ENCODE measurements at regions not wholly inside any gene's neighbourhood (a gene's known extent, or its start where the extent isn't known, plus 50 kb on each side); places are given as distances from the start of the nearest gene placed in this dataset.

- Histone ChIP-seq H3K4me1 (ENCODE audit: insufficient read depth, low read length) (no peaks in the 10 kb centered on the region), H3K79me2 (ENCODE audit: insufficient read depth, low read length) (no peaks in the 10 kb centered on the region), H3K9me3 (ENCODE audit: insufficient read depth, low read length, severe bottlenecking) (peaks cover 4% of the 10 kb centered on the region), H3K27me3 (ENCODE audit: insufficient read depth, low read length, poor library complexity) (peaks cover 5% of the 10 kb centered on the region), H2AFZ (ENCODE audit: low read depth, low read length) (no peak overlapping the region), H3K36me3 (ENCODE audit: insufficient read depth, low read length) (no peaks in the 10 kb centered on the region), H3K9ac (ENCODE audit: low read depth, low read length) (no peak overlapping the region), H4K20me1 (ENCODE audit: insufficient read depth, low read length) (no peaks in the 10 kb centered on the region), H3K27ac (ENCODE audit: low read length) (no peak overlapping the region), H3K4me2 (ENCODE audit: insufficient read depth, low read length) (no peak overlapping the region), H3K4me3 (ENCODE audit: low read depth in 1 of 2, low read length in 2 of 2) (no peak overlapping the region)
- DNase-seq (no peak), ATAC-seq (ENCODE audit: insufficient read depth, low read depth) (no peak)
- TF ChIP-seq CTCF (IDR thresholded peaks at IDR 0.05; ENCODE audit: borderline replicate concordance, extremely low read depth, low read length, poor library complexity, severe bottlenecking) (no peak), EZH2 (IDR thresholded peaks at IDR 0.05; ENCODE audit: borderline replicate concordance, low read depth, low read length, severe bottlenecking) (no peak)
Observed at GRCh38 chr11:122414406-122415018, 241.0 kb upstream of the UBASH3B start.

- no peaks in the 10 kb centered on the region for H3K36me3 ChIP-seq (ENCODE audit: insufficient read depth, low read length)
- no peak for ATAC-seq (ENCODE audit: insufficient read depth, low read depth)
- no peaks in the 10 kb centered on the region for H4K20me1 ChIP-seq (ENCODE audit: insufficient read depth, low read length)
- no peak overlapping the region for H3K27ac ChIP-seq (ENCODE audit: low read length)
- TF ChIP-seq CTCF (IDR thresholded peaks at IDR 0.05; ENCODE audit: borderline replicate concordance, extremely low read depth, low read length, poor library complexity, severe bottlenecking) (no peak), EZH2 (IDR thresholded peaks at IDR 0.05; ENCODE audit: borderline replicate concordance, low read depth, low read length, severe bottlenecking) (no peak)
- no peak overlapping the region for H2AFZ ChIP-seq (ENCODE audit: low read depth, low read length)
- DNase-seq, result no peak
- no peak overlapping the region for H3K4me3 ChIP-seq (ENCODE audit: low read depth in 1 of 2, low read length in 2 of 2)
- H3K4me2 ChIP-seq (ENCODE audit: insufficient read depth, low read length), result no peak overlapping the region
- H3K4me1 ChIP-seq (ENCODE audit: insufficient read depth, low read length), result no peaks in the 10 kb centered on the region
- H3K9me3 ChIP-seq (ENCODE audit: insufficient read depth, low read length, severe bottlenecking), result peaks cover 4% of the 10 kb centered on the region
- no peak overlapping the region for H3K9ac ChIP-seq (ENCODE audit: low read depth, low read length)
- H3K27me3 ChIP-seq (ENCODE audit: insufficient read depth, low read length, poor library complexity), result peaks cover 5% of the 10 kb centered on the region
- no peaks in the 10 kb centered on the region for H3K79me2 ChIP-seq (ENCODE audit: insufficient read depth, low read length)
Observed at GRCh38 chr11:122413677-122414076, 241.8 kb upstream of the UBASH3B start.

- Histone ChIP-seq H3K27ac (ENCODE audit: low read length) (no peak overlapping the region), H3K4me3 (ENCODE audit: low read depth in 1 of 2, low read length in 2 of 2) (no peak overlapping the region), H3K4me2 (ENCODE audit: insufficient read depth, low read length) (no peak overlapping the region), H3K9ac (ENCODE audit: low read depth, low read length) (no peak overlapping the region), H3K9me3 (ENCODE audit: insufficient read depth, low read length, severe bottlenecking) (peaks cover 4% of the 10 kb centered on the region), H3K36me3 (ENCODE audit: insufficient read depth, low read length) (no peaks in the 10 kb centered on the region), H3K79me2 (ENCODE audit: insufficient read depth, low read length) (no peaks in the 10 kb centered on the region), H2AFZ (ENCODE audit: low read depth, low read length) (no peak overlapping the region), H4K20me1 (ENCODE audit: insufficient read depth, low read length) (no peaks in the 10 kb centered on the region), H3K27me3 (ENCODE audit: insufficient read depth, low read length, poor library complexity) (peaks cover 5% of the 10 kb centered on the region), H3K4me1 (ENCODE audit: insufficient read depth, low read length) (no peaks in the 10 kb centered on the region)
- TF ChIP-seq EZH2 (IDR thresholded peaks at IDR 0.05; ENCODE audit: borderline replicate concordance, low read depth, low read length, severe bottlenecking) (no peak), CTCF (IDR thresholded peaks at IDR 0.05; ENCODE audit: borderline replicate concordance, extremely low read depth, low read length, poor library complexity, severe bottlenecking) (no peak)
- DNase-seq (no peak), ATAC-seq (ENCODE audit: insufficient read depth, low read depth) (no peak)
Observed at GRCh38 chr11:122412581-122412980, 242.9 kb upstream of the UBASH3B start.
